Lung (tissue), 11 donors: ENCODE measurements at regions not wholly inside any gene's neighbourhood (a gene's known extent, or its start where the extent isn't known, plus 50 kb on each side); places are given as distances from the start of the nearest gene placed in this dataset.

Experiments used
- ATAC-seq: fragments of 200-7000 bp; cut with Tn5 transposase; one replicate; pipeline ENCODE4 v1.9.1; 2020; ENCODE audit warnings: moderate number of reproducible peaks; ENCODE audit not compliant: insufficient read depth, low FRiP score
- DNase-seq, 3 donors: peaks; one replicate each; pipeline ENCODE4 v3.0.0-alpha.2; 2013 to 2017
- H3K27ac ChIP-seq, 2 donors: one replicate each; pipeline ENCODE4 v1.5.1; 2013; ENCODE audit warnings: mild to moderate bottlenecking in 2 of 2, moderate library complexity in 2 of 2, control low read depth in 1 of 2, inconsistent platforms in 1 of 2, low read depth in 1 of 2, low read length in 1 of 2
- H3K27me3 ChIP-seq, 3 donors: one replicate each; pipeline ENCODE4 v1.5.1; 2013; ENCODE audit warnings: low read length in 2 of 3; ENCODE audit not compliant: control insufficient read depth in 3 of 3, insufficient read depth in 3 of 3
- H3K36me3 ChIP-seq, 4 donors: one replicate each; pipeline ENCODE4 v1.5.1; 2013; ENCODE audit warnings: low read length in 4 of 4, mild to moderate bottlenecking in 1 of 4, moderate library complexity in 1 of 4; ENCODE audit not compliant: control insufficient read depth in 4 of 4, insufficient read depth in 4 of 4
- H3K4me1 ChIP-seq, 5 donors: one replicate each; pipeline ENCODE4 v1.5.1; 2013; ENCODE audit warnings: low read length in 5 of 5, mild to moderate bottlenecking in 2 of 5, moderate library complexity in 1 of 5; ENCODE audit not compliant: control insufficient read depth in 5 of 5, insufficient read depth in 5 of 5
- H3K4me3 ChIP-seq: one replicate; pipeline ENCODE4 v1.5.1; 2013; ENCODE audit warnings: mild to moderate bottlenecking, control low read depth, moderate library complexity
- H3K9ac ChIP-seq, 2 donors: one replicate each; pipeline ENCODE4 v1.5.1; 2013; ENCODE audit warnings: low read length in 2 of 2, control low read depth in 1 of 2; ENCODE audit not compliant: insufficient read depth in 1 of 2
- H3K9me3 ChIP-seq, 4 donors: one replicate each; pipeline ENCODE4 v1.5.1; 2013; ENCODE audit warnings: low read length in 3 of 4, mild to moderate bottlenecking in 1 of 4, moderate library complexity in 1 of 4; ENCODE audit not compliant: control insufficient read depth in 4 of 4, insufficient read depth in 3 of 4
- CTCF ChIP-seq: IDR thresholded peaks from 2 replicates; pipeline ENCODE4 v1.5.1; 2012; ENCODE audit warnings: mild to moderate bottlenecking; ENCODE audit errors: control extremely low read depth, extremely low read depth
- WGBS, 2 donors: extraction: QIAGEN DNeasy Blood & Tissue Kit; methylation state at CpG; one replicate each; pipeline ENCODE4 v1.1.7; 2013; 5-methylcytosine and 5-hydroxymethylcytosine counted together
- donor health status: control.
- donor health status: control.
- donor health status: Bipolar disorder and iron deficiency.
- donor health status: healthy.
- donor health status: DM: yes; HTN: yes; CAD: no.

- H3K4me3 ChIP-seq = no peak overlapping the region
- no peak for TF ChIP-seq CTCF
- no peaks in the 10 kb centered on the region for H3K4me1 ChIP-seq
- 86 to 89% methylated on average over 1 of the region's 1 CpG for WGBS, 2 donors
- H3K27ac ChIP-seq = no peak overlapping the region
- no peaks in the 10 kb centered on the region for H3K36me3 ChIP-seq
- DNase-seq (no peak), ATAC-seq (no peak)
- no peaks in the 10 kb centered on the region for H3K9me3 ChIP-seq
- H3K9ac ChIP-seq = no peak overlapping the region
- no peaks in the 10 kb centered on the region for H3K27me3 ChIP-seq
Measured at GRCh38 chr18:53629337-53629736, 595.1 kb downstream of the MBD2 start.

GRCh38 chr18:53625997-53626599, 598.4 kb downstream of the MBD2 start:
- no peak for TF ChIP-seq CTCF
- H3K4me3 ChIP-seq = no peak overlapping the region
- DNase-seq (no peak), ATAC-seq (no peak)
- WGBS, 2 donors = 86 to 91% methylated on average over 25 of the region's 25 CpGs
- H3K4me1 ChIP-seq = no peaks in the 10 kb centered on the region
- no peaks in the 10 kb centered on the region for H3K36me3 ChIP-seq
- no peak overlapping the region for H3K27ac ChIP-seq
- H3K9me3 ChIP-seq = no peaks in the 10 kb centered on the region
- H3K9ac ChIP-seq = no peak overlapping the region
- H3K27me3 ChIP-seq = no peaks in the 10 kb centered on the region

- ATAC-seq = no peak
- Histone ChIP-seq H3K27me3 (no peaks in the 10 kb centered on the region), H3K36me3 (no peaks in the 10 kb centered on the region), H3K4me3 (no peak overlapping the region), H3K27ac (no peak overlapping the region), H3K4me1 (no peaks in the 10 kb centered on the region), H3K9ac (no peak overlapping the region), H3K9me3 (no peaks in the 10 kb centered on the region)
- no peak for DNase-seq
- TF ChIP-seq CTCF = no peak
- WGBS, 2 donors = 74 to 76% methylated on average over 1 of the region's 1 CpG
Measured at GRCh38 chr18:53610957-53611356, 613.5 kb downstream of the MBD2 start.

- Histone ChIP-seq H3K9me3 (peaks cover 0 to 3% (median 0%) of the 10 kb centered on the region in 4 donors), H3K27me3 (no peaks in the 10 kb centered on the region), H3K9ac (no peak overlapping the region), H3K36me3 (no peaks in the 10 kb centered on the region), H3K4me1 (no peaks in the 10 kb centered on the region), H3K4me3 (no peak overlapping the region), H3K27ac (no peak overlapping the region)
- no peak for DNase-seq
- ATAC-seq = no peak
- no peak for TF ChIP-seq CTCF
Measured at GRCh38 chr18:53606792-53607191, 617.7 kb downstream of the MBD2 start.
